ENCODE measurements at regions not wholly inside any gene's neighbourhood (a gene's known extent, or its start where the extent isn't known, plus 50 kb on each side); places are given as distances from the start of the nearest gene placed in this dataset.

DNA sequence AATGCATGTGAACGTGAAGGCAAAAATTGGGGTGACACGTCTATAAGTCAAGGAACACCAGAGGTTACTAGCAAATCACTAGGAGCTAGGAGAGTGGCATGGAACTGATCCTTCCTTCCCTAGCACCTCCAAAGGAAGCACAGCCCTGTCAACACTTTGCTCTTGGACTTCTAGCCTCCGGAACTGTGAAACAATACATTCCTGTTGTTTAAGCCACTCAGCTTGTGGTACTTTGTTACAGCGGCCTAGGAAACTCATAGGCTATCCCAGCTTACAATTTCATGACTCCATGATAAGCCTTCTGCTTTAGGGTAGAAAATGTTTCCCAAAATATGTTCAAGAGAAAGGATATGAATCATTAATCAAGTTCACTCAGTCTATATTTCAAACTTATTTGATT lies 798.1 kb downstream of the DCDC2C start:
- Histone ChIP-seq H3K9me3 (no peaks in the 10 kb centered on the region), H3K4me3 (no peak overlapping the region), H3K36me3 (ENCODE audit: low read depth, missing control alignments) (no peaks in the 10 kb centered on the region), H3K4me1 (no peaks in the 10 kb centered on the region), H3K27ac (no peak overlapping the region), H3K27me3 (no peaks in the 10 kb centered on the region)
- DNase-seq, result no peak
- intact Hi-C loops (cut with DNase I; ENCODE audit: low total_unique reads), result no loop called here
- TF ChIP-seq CTCF (IDR thresholded peaks at IDR 0.05) (no peak), POLR2A (IDR thresholded peaks at IDR 0.05) (no peak)
- 85 to 87% methylated on average over 4 of the region's 4 CpGs for WGBS, 2 donors

DNA sequence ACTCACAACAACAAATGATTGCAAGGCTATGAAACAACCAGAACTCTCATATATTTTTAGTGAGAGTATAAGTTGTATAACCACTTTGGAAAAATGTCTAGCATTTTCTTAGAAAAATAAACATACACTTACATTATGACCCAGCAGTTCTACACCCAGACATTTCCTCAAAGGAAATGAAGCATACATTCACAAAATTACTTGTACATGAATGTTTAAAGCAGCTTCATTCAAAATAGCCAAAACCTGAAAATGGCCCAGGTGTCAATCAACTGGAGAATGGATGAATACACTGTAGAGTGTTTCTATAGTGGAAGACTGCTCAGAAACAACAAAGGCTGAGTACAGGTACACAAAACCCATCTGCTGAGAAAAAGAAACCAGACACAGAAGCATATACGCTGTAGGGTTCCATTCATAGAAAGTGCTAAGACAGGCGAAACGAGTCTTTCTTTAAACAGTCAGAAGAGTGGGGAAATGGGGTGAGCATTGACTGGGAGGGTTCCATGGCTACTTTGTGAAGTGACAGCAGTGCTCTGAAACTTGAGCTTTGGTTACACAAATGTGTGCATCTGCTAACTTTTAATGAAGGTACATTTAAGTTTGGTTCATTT lies 799.0 kb downstream of the DCDC2C start:
- intact Hi-C loops (cut with DNase I; ENCODE audit: low total_unique reads), result no loop called here
- no peaks in the 10 kb centered on the region for H3K4me1 ChIP-seq
- H3K36me3 ChIP-seq (ENCODE audit: low read depth, missing control alignments), result no peaks in the 10 kb centered on the region
- H3K27me3 ChIP-seq, result no peaks in the 10 kb centered on the region
- TF ChIP-seq POLR2A (IDR thresholded peaks at IDR 0.05), result no peak
- 94 to 97% methylated on average over 3 of the region's 3 CpGs for WGBS, 2 donors
- H3K4me3 ChIP-seq, result no peak overlapping the region
- H3K27ac ChIP-seq, result no peak overlapping the region
- H3K9me3 ChIP-seq, result no peaks in the 10 kb centered on the region
- no peak for DNase-seq

DNA sequence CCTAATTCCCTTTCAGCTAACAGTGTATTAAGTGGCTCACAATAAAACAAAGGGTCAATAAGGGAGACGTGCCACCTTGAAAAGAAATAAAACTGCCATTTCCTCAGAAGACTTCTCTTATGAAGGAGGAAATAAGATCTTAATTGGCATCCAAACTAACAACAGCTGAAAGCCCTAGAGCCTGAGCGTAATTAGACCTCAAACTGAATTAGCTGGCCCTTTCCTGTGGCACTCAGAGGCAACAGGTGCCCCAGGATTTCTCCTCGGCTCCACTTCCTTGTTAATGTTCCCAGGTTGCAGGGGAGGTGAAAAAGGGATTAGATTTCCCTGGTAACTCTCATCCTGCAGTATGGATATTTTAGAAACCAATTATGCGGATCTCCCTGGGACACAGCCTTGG lies 804.3 kb downstream of the DCDC2C start:
- 82 to 88% methylated on average over 4 of the region's 4 CpGs for WGBS, 2 donors
- no peaks in the 10 kb centered on the region for H3K4me1 ChIP-seq
- intact Hi-C loops (cut with DNase I; ENCODE audit: low total_unique reads), result no loop called here

GRCh38 chr2:4515871-4516761 lies 812.7 kb downstream of the DCDC2C start:
- no peaks in the 10 kb centered on the region for H3K27me3 ChIP-seq
- intact Hi-C loops (cut with DNase I; ENCODE audit: low total_unique reads), result no loop called here
- no peaks in the 10 kb centered on the region for H3K36me3 ChIP-seq (ENCODE audit: low read depth, missing control alignments)
- no peaks in the 10 kb centered on the region for H3K9me3 ChIP-seq
- H3K4me1 ChIP-seq, result no peaks in the 10 kb centered on the region
- no peak for DNase-seq
- no peak for TF ChIP-seq POLR2A (IDR thresholded peaks at IDR 0.05)
- no peak for TF ChIP-seq CTCF (IDR thresholded peaks at IDR 0.05)
- H3K4me3 ChIP-seq, result no peak overlapping the region
- no peak overlapping the region for H3K27ac ChIP-seq
- 62 to 68% methylated on average over 11 of the region's 11 CpGs for WGBS, 2 donors

More for the DNA sequence above, 804.3 kb downstream of the DCDC2C start:
- H3K9me3 ChIP-seq, result no peaks in the 10 kb centered on the region
- no peaks in the 10 kb centered on the region for H3K27me3 ChIP-seq
- H3K36me3 ChIP-seq (ENCODE audit: low read depth, missing control alignments), result no peaks in the 10 kb centered on the region
- no peak for DNase-seq
- H3K27ac ChIP-seq, result no peak overlapping the region
- no peak overlapping the region for H3K4me3 ChIP-seq
- no peak for TF ChIP-seq CTCF (IDR thresholded peaks at IDR 0.05)
- TF ChIP-seq POLR2A (IDR thresholded peaks at IDR 0.05), result no peak

- Histone ChIP-seq H3K27me3 (no peaks in the 10 kb centered on the region), H3K9me3 (no peaks in the 10 kb centered on the region), H3K36me3 (ENCODE audit: low read depth, missing control alignments) (no peaks in the 10 kb centered on the region), H3K4me1 (no peaks in the 10 kb centered on the region), H3K4me3 (no peak overlapping the region), H3K27ac (no peak overlapping the region)
- TF ChIP-seq POLR2A (IDR thresholded peaks at IDR 0.05) (no peak), CTCF (IDR thresholded peaks at IDR 0.05) (no peak)
- 93 to 95% methylated on average over 3 of the region's 3 CpGs for WGBS, 2 donors
- no peak for DNase-seq
- intact Hi-C loops (cut with DNase I; ENCODE audit: low total_unique reads), result no loop called here
These were observed 815.2 kb downstream of the DCDC2C start for GRCh38 chr2:4518596-4518995.
